Lower leg skin (tissue), 3 donors: ENCODE measurements at regions not wholly inside any gene's neighbourhood (a gene's known extent, or its start where the extent isn't known, plus 50 kb on each side); places are given as distances from the start of the nearest gene placed in this dataset.

ENCODE experiments used
- POLR2A ChIP-seq, 2 donors: fragments of 450-650 bp; IDR thresholded peaks; one replicate each; pipeline ENCODE4 v1.6.1; 2016 to 2017; ENCODE audit warnings: antibody characterized with exemption in 2 of 2, mild to moderate bottlenecking in 1 of 2, moderate library complexity in 1 of 2
- TF ChIP-seq, protein P1 (sequence below), 3 donors: fragments of 450-650 bp; IDR thresholded peaks; one replicate each; pipeline ENCODE4 v1.5.1; 2016; ENCODE audit warnings: antibody characterized with exemption in 3 of 3, mild to moderate bottlenecking in 3 of 3, moderate library complexity in 2 of 3

GRCh38 chr14:27040552-27040951, 442.7 kb upstream of the NOVA1 start:
- TF ChIP-seq, protein P1, sequence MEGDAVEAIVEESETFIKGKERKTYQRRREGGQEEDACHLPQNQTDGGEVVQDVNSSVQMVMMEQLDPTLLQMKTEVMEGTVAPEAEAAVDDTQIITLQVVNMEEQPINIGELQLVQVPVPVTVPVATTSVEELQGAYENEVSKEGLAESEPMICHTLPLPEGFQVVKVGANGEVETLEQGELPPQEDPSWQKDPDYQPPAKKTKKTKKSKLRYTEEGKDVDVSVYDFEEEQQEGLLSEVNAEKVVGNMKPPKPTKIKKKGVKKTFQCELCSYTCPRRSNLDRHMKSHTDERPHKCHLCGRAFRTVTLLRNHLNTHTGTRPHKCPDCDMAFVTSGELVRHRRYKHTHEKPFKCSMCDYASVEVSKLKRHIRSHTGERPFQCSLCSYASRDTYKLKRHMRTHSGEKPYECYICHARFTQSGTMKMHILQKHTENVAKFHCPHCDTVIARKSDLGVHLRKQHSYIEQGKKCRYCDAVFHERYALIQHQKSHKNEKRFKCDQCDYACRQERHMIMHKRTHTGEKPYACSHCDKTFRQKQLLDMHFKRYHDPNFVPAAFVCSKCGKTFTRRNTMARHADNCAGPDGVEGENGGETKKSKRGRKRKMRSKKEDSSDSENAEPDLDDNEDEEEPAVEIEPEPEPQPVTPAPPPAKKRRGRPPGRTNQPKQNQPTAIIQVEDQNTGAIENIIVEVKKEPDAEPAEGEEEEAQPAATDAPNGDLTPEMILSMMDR (IDR thresholded peaks at IDR 0.05), result no peak
- TF ChIP-seq POLR2A (IDR thresholded peaks at IDR 0.05), result no peak
